ENCODE measurements at regions not wholly inside any gene's neighbourhood (a gene's known extent, or its start where the extent isn't known, plus 50 kb on each side); places are given as distances from the start of the nearest gene placed in this dataset.

DNA sequence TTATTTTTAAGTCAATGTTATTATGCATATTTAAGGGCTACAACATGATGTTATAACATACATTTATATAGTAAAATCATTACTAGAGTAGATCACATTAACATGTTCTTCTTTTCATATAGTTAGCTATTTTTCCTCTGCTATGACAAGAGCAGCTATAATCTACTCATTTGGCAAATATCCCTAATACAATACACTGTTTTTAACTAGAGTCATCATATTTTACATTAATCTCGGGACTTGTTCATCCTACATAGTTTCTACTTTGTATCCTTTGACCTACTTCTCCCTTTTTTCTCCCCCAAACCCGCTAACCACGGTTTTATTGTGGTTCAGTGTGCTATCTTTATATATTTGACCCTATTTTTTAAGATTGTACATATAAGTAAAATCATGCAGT lies 249.0 kb downstream of the EPM2A start:
- TF ChIP-seq, protein P1, sequence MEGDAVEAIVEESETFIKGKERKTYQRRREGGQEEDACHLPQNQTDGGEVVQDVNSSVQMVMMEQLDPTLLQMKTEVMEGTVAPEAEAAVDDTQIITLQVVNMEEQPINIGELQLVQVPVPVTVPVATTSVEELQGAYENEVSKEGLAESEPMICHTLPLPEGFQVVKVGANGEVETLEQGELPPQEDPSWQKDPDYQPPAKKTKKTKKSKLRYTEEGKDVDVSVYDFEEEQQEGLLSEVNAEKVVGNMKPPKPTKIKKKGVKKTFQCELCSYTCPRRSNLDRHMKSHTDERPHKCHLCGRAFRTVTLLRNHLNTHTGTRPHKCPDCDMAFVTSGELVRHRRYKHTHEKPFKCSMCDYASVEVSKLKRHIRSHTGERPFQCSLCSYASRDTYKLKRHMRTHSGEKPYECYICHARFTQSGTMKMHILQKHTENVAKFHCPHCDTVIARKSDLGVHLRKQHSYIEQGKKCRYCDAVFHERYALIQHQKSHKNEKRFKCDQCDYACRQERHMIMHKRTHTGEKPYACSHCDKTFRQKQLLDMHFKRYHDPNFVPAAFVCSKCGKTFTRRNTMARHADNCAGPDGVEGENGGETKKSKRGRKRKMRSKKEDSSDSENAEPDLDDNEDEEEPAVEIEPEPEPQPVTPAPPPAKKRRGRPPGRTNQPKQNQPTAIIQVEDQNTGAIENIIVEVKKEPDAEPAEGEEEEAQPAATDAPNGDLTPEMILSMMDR (IDR thresholded peaks at IDR 0.05) = no peak
- TF ChIP-seq POLR2A (IDR thresholded peaks at IDR 0.05) = no peak
